ENCODE measurements at regions not wholly inside any gene's neighbourhood (a gene's known extent, or its start where the extent isn't known, plus 50 kb on each side); places are given as distances from the start of the nearest gene placed in this dataset.

DNA sequence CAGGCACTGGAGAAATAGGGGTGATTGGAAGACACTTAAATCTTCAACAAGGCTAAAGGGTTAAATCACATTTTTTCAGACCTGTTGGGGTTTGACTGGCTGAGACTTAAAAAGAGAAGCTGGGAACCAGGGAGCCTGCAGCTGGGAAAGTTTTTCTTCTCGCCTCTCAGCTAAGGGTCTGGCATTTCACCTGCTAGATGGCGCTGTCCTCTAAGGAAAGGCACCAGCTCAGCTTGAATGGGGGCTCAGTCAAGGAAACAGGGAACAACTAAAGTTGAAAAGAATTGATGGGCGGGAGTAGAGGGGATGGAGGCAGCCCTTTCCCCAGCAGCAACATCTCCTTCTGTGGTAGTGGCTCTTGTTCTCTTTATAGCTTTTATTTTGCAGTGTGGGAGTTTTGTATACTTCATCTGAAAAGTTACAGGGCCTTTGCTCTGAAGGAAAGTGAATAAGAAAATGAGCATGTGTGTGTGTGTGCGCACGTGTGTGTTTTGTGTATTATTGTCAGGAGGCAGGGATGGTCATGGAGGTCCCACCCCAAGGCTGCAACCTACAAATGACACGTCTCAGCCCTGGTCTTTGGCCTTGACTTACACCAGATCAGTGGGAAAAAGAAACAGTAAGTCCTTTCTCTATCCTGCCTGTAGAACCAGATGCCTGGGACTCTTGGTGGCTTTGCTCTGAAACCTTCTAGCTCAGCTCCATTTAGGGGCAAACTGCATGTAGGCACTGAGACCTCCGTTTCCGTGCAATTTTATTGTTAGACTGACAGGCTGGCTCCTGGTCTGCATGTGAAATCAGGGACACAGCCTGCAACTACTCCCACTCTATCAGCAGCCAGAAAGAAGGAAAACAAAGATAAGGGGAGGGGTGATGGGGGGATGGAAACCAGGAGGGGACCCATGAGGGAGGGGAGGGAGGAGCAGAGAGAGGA is 316.2 kb upstream of the CLINT1 start:
- TF ChIP-seq, protein P1, sequence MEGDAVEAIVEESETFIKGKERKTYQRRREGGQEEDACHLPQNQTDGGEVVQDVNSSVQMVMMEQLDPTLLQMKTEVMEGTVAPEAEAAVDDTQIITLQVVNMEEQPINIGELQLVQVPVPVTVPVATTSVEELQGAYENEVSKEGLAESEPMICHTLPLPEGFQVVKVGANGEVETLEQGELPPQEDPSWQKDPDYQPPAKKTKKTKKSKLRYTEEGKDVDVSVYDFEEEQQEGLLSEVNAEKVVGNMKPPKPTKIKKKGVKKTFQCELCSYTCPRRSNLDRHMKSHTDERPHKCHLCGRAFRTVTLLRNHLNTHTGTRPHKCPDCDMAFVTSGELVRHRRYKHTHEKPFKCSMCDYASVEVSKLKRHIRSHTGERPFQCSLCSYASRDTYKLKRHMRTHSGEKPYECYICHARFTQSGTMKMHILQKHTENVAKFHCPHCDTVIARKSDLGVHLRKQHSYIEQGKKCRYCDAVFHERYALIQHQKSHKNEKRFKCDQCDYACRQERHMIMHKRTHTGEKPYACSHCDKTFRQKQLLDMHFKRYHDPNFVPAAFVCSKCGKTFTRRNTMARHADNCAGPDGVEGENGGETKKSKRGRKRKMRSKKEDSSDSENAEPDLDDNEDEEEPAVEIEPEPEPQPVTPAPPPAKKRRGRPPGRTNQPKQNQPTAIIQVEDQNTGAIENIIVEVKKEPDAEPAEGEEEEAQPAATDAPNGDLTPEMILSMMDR (IDR thresholded peaks at IDR 0.05) = peak; percentile 54 to 69 (median 64)
- TF ChIP-seq POLR2A (IDR thresholded peaks at IDR 0.05) = no peak
